ENCODE measurements at regions not wholly inside any gene's neighbourhood (a gene's known extent, or its start where the extent isn't known, plus 50 kb on each side); places are given as distances from the start of the nearest gene placed in this dataset.

GRCh38 chr20:22740829-22741228 is 156.5 kb upstream of the FOXA2 start:
- no peak for DNase-seq (ENCODE audit: low read depth)

- no peak for DNase-seq (ENCODE audit: low read depth)
Measured at GRCh38 chr20:22744341-22745193, 160.2 kb upstream of the FOXA2 start.

GRCh38 chr20:22745194-22745500 is 160.8 kb upstream of the FOXA2 start:
- no peak for DNase-seq (ENCODE audit: low read depth)

- no peak for DNase-seq (ENCODE audit: low read depth)
Measured at GRCh38 chr20:22746957-22747356, 162.6 kb upstream of the FOXA2 start.

- no peak for DNase-seq (ENCODE audit: low read depth)
Measured at GRCh38 chr20:22752324-22752723, 168.0 kb upstream of the FOXA2 start.

GRCh38 chr20:22757424-22758183 is 173.2 kb upstream of the FOXA2 start:
- DNase-seq (ENCODE audit: low read depth) = no peak

- no peak for DNase-seq (ENCODE audit: low read depth)
Measured at GRCh38 chr20:22758815-22759214, 174.4 kb upstream of the FOXA2 start.

- no peak for DNase-seq (ENCODE audit: low read depth)
Measured at GRCh38 chr20:22762576-22763256, 178.3 kb upstream of the FOXA2 start.

GRCh38 chr20:22763257-22763906 is 179.0 kb upstream of the FOXA2 start:
- DNase-seq (ENCODE audit: low read depth) = no peak

GRCh38 chr20:22768266-22769178 is 184.2 kb upstream of the FOXA2 start:
- DNase-seq (ENCODE audit: low read depth) = no peak

- DNase-seq (ENCODE audit: low read depth) = no peak
Measured at GRCh38 chr20:22770241-22770800, 185.9 kb upstream of the FOXA2 start.

- DNase-seq (ENCODE audit: low read depth) = no peak
Measured at GRCh38 chr20:22771706-22772105, 187.3 kb upstream of the FOXA2 start.

GRCh38 chr20:22773344-22773743 is 189.0 kb upstream of the FOXA2 start:
- no peak for DNase-seq (ENCODE audit: low read depth)

GRCh38 chr20:22775256-22775655 is 190.9 kb upstream of the FOXA2 start:
- no peak for DNase-seq (ENCODE audit: low read depth)

GRCh38 chr20:22775671-22776139 is 191.3 kb upstream of the FOXA2 start:
- no peak for DNase-seq (ENCODE audit: low read depth)

GRCh38 chr20:22776369-22776768 is 192.0 kb upstream of the FOXA2 start:
- DNase-seq (ENCODE audit: low read depth) = no peak

GRCh38 chr20:22779878-22780277 is 195.5 kb upstream of the FOXA2 start:
- no peak for DNase-seq (ENCODE audit: low read depth)

GRCh38 chr20:22781869-22782268 is 197.5 kb upstream of the FOXA2 start:
- no peak for DNase-seq (ENCODE audit: low read depth)

GRCh38 chr20:22789676-22790075 is 205.3 kb upstream of the FOXA2 start:
- DNase-seq (ENCODE audit: low read depth) = no peak

GRCh38 chr20:22791396-22791795 is 207.0 kb upstream of the FOXA2 start:
- no peak for DNase-seq (ENCODE audit: low read depth)
